Upper lobe of left lung (tissue), 4 donors: ENCODE measurements at regions not wholly inside any gene's neighbourhood (a gene's known extent, or its start where the extent isn't known, plus 50 kb on each side); places are given as distances from the start of the nearest gene placed in this dataset.

Experiments
- CTCF ChIP-seq, 6 experiments: fragments of 450-650 bp in 4 of 6; fragments of 200-600 bp in 2 of 6; sonication (generic) in 2 of 6; IDR thresholded peaks; one replicate each; pipeline ENCODE4 v1.5.1; 2016 to 2019; ENCODE audit warnings: antibody characterized with exemption in 6 of 6
- EP300 ChIP-seq, 4 donors: sonication (generic); formaldehyde crosslinking; IDR thresholded peaks; one replicate each; pipeline ENCODE4 v1.5.1; 2017; ENCODE audit warnings: antibody characterized with exemption in 4 of 4, control low read depth in 2 of 4
- POLR2A ChIP-seq, 4 donors: fragments of 450-650 bp; IDR thresholded peaks; one replicate each; pipeline ENCODE4 v1.5.1; 2016 to 2017; ENCODE audit warnings: antibody characterized with exemption in 4 of 4, mild to moderate bottlenecking in 2 of 4
- POLR2AphosphoS5 ChIP-seq, 2 donors: sonication (generic); formaldehyde crosslinking; IDR thresholded peaks; one replicate each; pipeline ENCODE4 v1.5.1; 2017; ENCODE audit warnings: antibody characterized with exemption in 2 of 2

- no peak for TF ChIP-seq POLR2AphosphoS5 (IDR thresholded peaks at IDR 0.05)
- no peak for TF ChIP-seq CTCF (IDR thresholded peaks at IDR 0.05)
- no peak for TF ChIP-seq POLR2A (IDR thresholded peaks at IDR 0.05)
- no peak for TF ChIP-seq EP300 (IDR thresholded peaks at IDR 0.05)
Measured at GRCh38 chr1:70762386-70762785, 285.2 kb downstream of the PTGER3 start.
